Testis (tissue), 2 donors: ENCODE measurements at regions not wholly inside any gene's neighbourhood (a gene's known extent, or its start where the extent isn't known, plus 50 kb on each side); places are given as distances from the start of the nearest gene placed in this dataset.

Experiments used
- DNase-seq: peaks from one replicate; pipeline ENCODE4 v3.0.0-alpha.2; 2019
- H3K27ac ChIP-seq, 2 donors: fragments of 200-600 bp; sonication (generic); one replicate each; pipeline ENCODE4 v1.5.1; 2019
- H3K27me3 ChIP-seq: fragments of 200-600 bp; sonication (generic); one replicate; pipeline ENCODE4 v1.5.1; 2019
- H3K36me3 ChIP-seq: fragments of 200-600 bp; sonication (generic); one replicate; pipeline ENCODE4 v1.5.1; 2017; ENCODE audit warnings: low read depth; ENCODE audit errors: missing control alignments
- H3K4me1 ChIP-seq: fragments of 200-600 bp; sonication (generic); one replicate; pipeline ENCODE4 v1.5.1; 2019
- H3K4me3 ChIP-seq, 2 donors: fragments of 200-600 bp; sonication (generic); one replicate each; pipeline ENCODE4 v1.5.1; 2017 to 2019
- H3K9me3 ChIP-seq: fragments of 200-600 bp; sonication (generic); one replicate; pipeline ENCODE4 v1.5.1; 2017
- CTCF ChIP-seq, 3 experiments: fragments of 450-650 bp in 2 of 3; fragments of 200-600 bp in 1 of 3; sonication (generic) in 1 of 3; IDR thresholded peaks; one replicate each; pipeline ENCODE4 v1.5.1; 2016 to 2019; ENCODE audit warnings: antibody characterized with exemption in 3 of 3, mild to moderate bottlenecking in 2 of 3, moderate library complexity in 1 of 3
- POLR2A ChIP-seq: fragments of 450-650 bp; IDR thresholded peaks from one replicate; pipeline ENCODE4 v1.6.1; 2017; ENCODE audit warnings: antibody characterized with exemption, mild to moderate bottlenecking, moderate library complexity
- WGBS, 2 donors: methylation state at CpG; one replicate each; pipeline ENCODE4 v1.1.5; 2018; 5-methylcytosine and 5-hydroxymethylcytosine counted together
- intact Hi-C: fragments of 100-400 bp; cut with DNase I; formaldehyde crosslinking; loops from one replicate; pipeline ENCODE4 v1.15.1; 2023; ENCODE audit warnings: low total_unique reads

GRCh38 chr1:232873931-232874330 lies 68.7 kb downstream of the MAP10 start:
- 88 to 90% methylated on average over 7 of the region's 7 CpGs for WGBS, 2 donors
- intact Hi-C loops: no loop called here

GRCh38 chr1:232875536-232875935 lies 70.3 kb downstream of the MAP10 start:
- H3K4me1 ChIP-seq: no peaks in the 10 kb centered on the region
- no peaks in the 10 kb centered on the region for H3K36me3 ChIP-seq
- no peak overlapping the region for H3K4me3 ChIP-seq
- intact Hi-C loops: no loop called here
- TF ChIP-seq POLR2A: no peak
- no peak for TF ChIP-seq CTCF (IDR thresholded peaks at IDR 0.05)
- H3K27ac ChIP-seq: no peak overlapping the region
- no peak for DNase-seq
- H3K9me3 ChIP-seq: no peaks in the 10 kb centered on the region
- no peaks in the 10 kb centered on the region for H3K27me3 ChIP-seq
- 75% methylated on average over 5 of the region's 5 CpGs for WGBS, 2 donors

More at GRCh38 chr1:232873931-232874330, 68.7 kb downstream of the MAP10 start:
- DNase-seq: no peak
- H3K27ac ChIP-seq: no peak overlapping the region
- TF ChIP-seq POLR2A (no peak), CTCF (IDR thresholded peaks at IDR 0.05) (no peak)
- H3K4me1 ChIP-seq: no peaks in the 10 kb centered on the region
- H3K9me3 ChIP-seq: no peaks in the 10 kb centered on the region
- no peaks in the 10 kb centered on the region for H3K36me3 ChIP-seq
- H3K27me3 ChIP-seq: no peaks in the 10 kb centered on the region
- no peak overlapping the region for H3K4me3 ChIP-seq

GRCh38 chr1:232876506-232877364 lies 71.5 kb downstream of the MAP10 start:
- DNase-seq: no peak
- Histone ChIP-seq H3K27me3 (no peaks in the 10 kb centered on the region), H3K36me3 (no peaks in the 10 kb centered on the region), H3K9me3 (no peaks in the 10 kb centered on the region), H3K27ac (no peak overlapping the region), H3K4me1 (no peaks in the 10 kb centered on the region), H3K4me3 (no peak overlapping the region)
- TF ChIP-seq POLR2A: no peak
- no peak for TF ChIP-seq CTCF (IDR thresholded peaks at IDR 0.05)
- intact Hi-C loops: no loop called here
- WGBS, 2 donors: 89 to 92% methylated on average over 11 of the region's 11 CpGs

GRCh38 chr1:232877365-232878028 lies 72.3 kb downstream of the MAP10 start:
- H3K27me3 ChIP-seq: no peaks in the 10 kb centered on the region
- WGBS, 2 donors: 56% methylated on average over 10 of the region's 10 CpGs
- intact Hi-C loops: no loop called here
- TF ChIP-seq CTCF (IDR thresholded peaks at IDR 0.05): no peak
- no peak for TF ChIP-seq POLR2A
- H3K36me3 ChIP-seq: no peaks in the 10 kb centered on the region
- no peaks in the 10 kb centered on the region for H3K4me1 ChIP-seq
- no peak overlapping the region for H3K27ac ChIP-seq
- H3K4me3 ChIP-seq: no peak overlapping the region
- no peak for DNase-seq
- H3K9me3 ChIP-seq: no peaks in the 10 kb centered on the region
